ENCODE measurements at regions not wholly inside any gene's neighbourhood (a gene's known extent, or its start where the extent isn't known, plus 50 kb on each side); places are given as distances from the start of the nearest gene placed in this dataset.

DNA sequence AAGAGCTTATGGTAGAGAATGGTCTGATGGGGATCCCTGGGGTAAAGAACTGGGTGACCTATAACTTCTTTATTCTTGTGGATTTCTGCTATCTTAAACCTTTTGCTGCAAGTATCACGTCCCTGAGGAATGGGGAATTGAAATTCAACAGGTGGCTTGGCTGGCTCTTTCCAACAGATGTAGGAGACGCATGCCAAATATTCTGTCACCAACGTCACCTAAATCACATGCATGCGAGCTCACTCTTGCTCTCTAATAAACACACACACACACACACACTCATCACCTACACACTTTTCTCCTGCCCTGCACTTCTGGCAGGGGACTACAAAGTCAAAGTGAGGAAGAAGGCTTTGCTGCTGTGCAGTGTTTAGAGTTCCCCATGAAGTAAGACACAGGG, 145.8 kb upstream of the NECTIN3 start:
- no peaks in the 10 kb centered on the region for H3K79me2 ChIP-seq (ENCODE audit: low read length)
- no peak overlapping the region for H3K4me2 ChIP-seq (ENCODE audit: low read length)
- no peaks in the 10 kb centered on the region for H3K4me1 ChIP-seq (ENCODE audit: insufficient read depth, low read length)
- DNase-seq (no peak), ATAC-seq (no peak)
- intact Hi-C loops (cut with micrococcal nuclease): no loop called here
- H2AFZ ChIP-seq (ENCODE audit: low read length): no peak overlapping the region
- no peaks in the 10 kb centered on the region for H3K36me3 ChIP-seq (ENCODE audit: low read depth, low read length)
- H4K20me1 ChIP-seq (ENCODE audit: low read length): no peaks in the 10 kb centered on the region
- H3K27ac ChIP-seq (ENCODE audit: low read length): no peak overlapping the region
- no peaks in the 10 kb centered on the region for H3K27me3 ChIP-seq (ENCODE audit: low read length)
- H3K9ac ChIP-seq (ENCODE audit: low read length): no peak overlapping the region
- no peaks in the 10 kb centered on the region for H3K9me2 ChIP-seq (replicated peaks; ENCODE audit: low read length)
- CTCF ChIA-PET: no interaction called here
- POLR2A ChIA-PET (ENCODE audit: unreplicated experiment): interaction anchor here (0.7 kb wide), 1 partner anchor 1772 kb away, joined by 4 read pairs; no protein-coding TSS in a partner anchor
- H3K9me3 ChIP-seq (ENCODE audit: low read length): no peaks in the 10 kb centered on the region
- H3K4me3 ChIP-seq (ENCODE audit: low read length): no peak overlapping the region
- TF ChIP-seq, protein P1, sequence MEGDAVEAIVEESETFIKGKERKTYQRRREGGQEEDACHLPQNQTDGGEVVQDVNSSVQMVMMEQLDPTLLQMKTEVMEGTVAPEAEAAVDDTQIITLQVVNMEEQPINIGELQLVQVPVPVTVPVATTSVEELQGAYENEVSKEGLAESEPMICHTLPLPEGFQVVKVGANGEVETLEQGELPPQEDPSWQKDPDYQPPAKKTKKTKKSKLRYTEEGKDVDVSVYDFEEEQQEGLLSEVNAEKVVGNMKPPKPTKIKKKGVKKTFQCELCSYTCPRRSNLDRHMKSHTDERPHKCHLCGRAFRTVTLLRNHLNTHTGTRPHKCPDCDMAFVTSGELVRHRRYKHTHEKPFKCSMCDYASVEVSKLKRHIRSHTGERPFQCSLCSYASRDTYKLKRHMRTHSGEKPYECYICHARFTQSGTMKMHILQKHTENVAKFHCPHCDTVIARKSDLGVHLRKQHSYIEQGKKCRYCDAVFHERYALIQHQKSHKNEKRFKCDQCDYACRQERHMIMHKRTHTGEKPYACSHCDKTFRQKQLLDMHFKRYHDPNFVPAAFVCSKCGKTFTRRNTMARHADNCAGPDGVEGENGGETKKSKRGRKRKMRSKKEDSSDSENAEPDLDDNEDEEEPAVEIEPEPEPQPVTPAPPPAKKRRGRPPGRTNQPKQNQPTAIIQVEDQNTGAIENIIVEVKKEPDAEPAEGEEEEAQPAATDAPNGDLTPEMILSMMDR (conservative IDR thresholded peaks at IDR 0.05; ENCODE audit: low read depth, low read length): no peak
- no peak for TF ChIP-seq EZH2 (IDR thresholded peaks at IDR 0.05; ENCODE audit: low read length, unreplicated experiment)
- TF ChIP-seq EZH2phosphoT487 (IDR thresholded peaks at IDR 0.05; ENCODE audit: borderline replicate concordance, low read length): no peak
- BruUV-seq (replicated peaks): no TSS peak
- no peaks in the 10 kb centered on the region for H3F3A ChIP-seq (ENCODE audit: low read length, unreplicated experiment)

DNA sequence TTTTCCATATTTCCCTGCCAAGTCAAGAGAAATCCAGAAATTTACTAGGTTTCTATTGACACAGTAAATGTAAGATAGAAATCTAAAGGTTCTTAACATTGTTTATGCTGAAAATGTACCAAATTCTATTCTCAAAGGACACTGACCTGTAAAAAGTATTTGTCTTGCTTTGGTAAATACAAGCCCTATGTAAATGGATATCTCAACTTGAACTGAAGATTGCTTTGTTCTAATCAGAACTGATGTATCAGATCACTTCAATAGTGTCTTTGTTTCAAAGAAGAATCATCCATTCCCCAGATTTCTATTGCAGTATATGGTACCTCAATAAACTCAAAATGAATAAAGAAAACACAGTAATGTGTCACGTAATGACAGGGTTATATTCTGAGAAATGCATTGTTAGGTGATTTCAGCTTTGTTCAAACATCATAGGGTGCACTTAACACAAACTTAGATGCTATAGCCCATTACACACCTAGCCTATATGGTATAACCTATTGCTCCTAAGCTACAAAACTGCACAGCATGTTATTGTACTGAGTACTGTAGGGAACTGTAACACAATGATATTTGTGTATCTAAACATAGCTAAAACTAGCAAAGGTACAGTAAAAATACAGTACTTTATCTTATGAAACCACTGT, 143.5 kb upstream of the NECTIN3 start:
- no peak overlapping the region for H3K4me3 ChIP-seq (ENCODE audit: low read length)
- no peaks in the 10 kb centered on the region for H3K36me3 ChIP-seq (ENCODE audit: low read depth, low read length)
- no peaks in the 10 kb centered on the region for H3K9me3 ChIP-seq (ENCODE audit: low read length)
- intact Hi-C loops (cut with micrococcal nuclease): no loop called here
- H4K20me1 ChIP-seq (ENCODE audit: low read length): no peaks in the 10 kb centered on the region
- H3K9me2 ChIP-seq (replicated peaks; ENCODE audit: low read length): no peaks in the 10 kb centered on the region
- POLR2A ChIA-PET (ENCODE audit: unreplicated experiment): interaction anchor here (0.7 kb wide), 1 partner anchor 114 kb away, joined by 4 read pairs; no protein-coding TSS in a partner anchor
- peak; percentile 81 for ATAC-seq
- no peak overlapping the region for H2AFZ ChIP-seq (ENCODE audit: low read length)
- no TSS peak for BruUV-seq (replicated peaks)
- CTCF ChIA-PET: no interaction called here
- H3F3A ChIP-seq (ENCODE audit: low read length, unreplicated experiment): no peaks in the 10 kb centered on the region
- no peaks in the 10 kb centered on the region for H3K79me2 ChIP-seq (ENCODE audit: low read length)
- no peaks in the 10 kb centered on the region for H3K27me3 ChIP-seq (ENCODE audit: low read length)
- TF ChIP-seq EZH2 (IDR thresholded peaks at IDR 0.05; ENCODE audit: low read length, unreplicated experiment) (no peak), EZH2phosphoT487 (IDR thresholded peaks at IDR 0.05; ENCODE audit: borderline replicate concordance, low read length) (no peak)
- TF ChIP-seq, protein P1 (conservative IDR thresholded peaks at IDR 0.05; ENCODE audit: low read depth, low read length): no peak
- no peak overlapping the region for H3K27ac ChIP-seq (ENCODE audit: low read length)
- H3K4me2 ChIP-seq (ENCODE audit: low read length): no peak overlapping the region
- no peak for DNase-seq
- no peak overlapping the region for H3K9ac ChIP-seq (ENCODE audit: low read length)
- no peaks in the 10 kb centered on the region for H3K4me1 ChIP-seq (ENCODE audit: insufficient read depth, low read length)

DNA sequence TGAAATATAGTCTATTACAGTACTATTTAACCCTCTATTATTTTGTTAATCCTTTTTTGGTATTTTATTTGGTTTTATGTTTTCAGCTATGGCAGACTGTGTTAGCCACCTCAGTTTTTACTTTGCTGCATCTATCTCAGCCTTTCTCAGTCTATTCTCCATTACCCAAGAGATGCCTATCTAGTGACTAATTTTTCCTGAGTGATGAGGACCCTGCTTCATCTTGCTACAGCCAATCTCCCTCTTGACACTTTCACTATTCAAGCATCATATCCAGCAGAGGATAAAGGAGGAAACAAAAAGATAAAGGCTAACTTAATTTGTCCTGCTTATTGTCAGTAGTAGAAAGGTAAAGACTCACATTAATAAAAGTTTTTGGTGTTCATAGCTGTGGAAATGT, 141.8 kb upstream of the NECTIN3 start:
- H3K27ac ChIP-seq (ENCODE audit: low read length): no peak overlapping the region
- H3K4me1 ChIP-seq (ENCODE audit: insufficient read depth, low read length): peaks cover 12% of the 10 kb centered on the region
- H3K4me3 ChIP-seq (ENCODE audit: low read length): no peak overlapping the region
- no peaks in the 10 kb centered on the region for H3K9me3 ChIP-seq (ENCODE audit: low read length)
- H3K9me2 ChIP-seq (replicated peaks; ENCODE audit: low read length): no peaks in the 10 kb centered on the region
- no peaks in the 10 kb centered on the region for H3K36me3 ChIP-seq (ENCODE audit: low read depth, low read length)
- DNase-seq: no peak
- no peak for TF ChIP-seq EZH2 (IDR thresholded peaks at IDR 0.05; ENCODE audit: low read length, unreplicated experiment)
- TF ChIP-seq, protein P1 (conservative IDR thresholded peaks at IDR 0.05; ENCODE audit: low read depth, low read length): no peak
- TF ChIP-seq EZH2phosphoT487 (IDR thresholded peaks at IDR 0.05; ENCODE audit: borderline replicate concordance, low read length): no peak
- no peak overlapping the region for H3K4me2 ChIP-seq (ENCODE audit: low read length)
- H3K27me3 ChIP-seq (ENCODE audit: low read length): no peaks in the 10 kb centered on the region
- ChIA-PET CTCF (no interaction called here), POLR2A (ENCODE audit: unreplicated experiment) (no interaction called here)
- H3K79me2 ChIP-seq (ENCODE audit: low read length): no peaks in the 10 kb centered on the region
- no peak for ATAC-seq
- BruUV-seq (replicated peaks): no TSS peak
- no peaks in the 10 kb centered on the region for H3F3A ChIP-seq (ENCODE audit: low read length, unreplicated experiment)
- H3K9ac ChIP-seq (ENCODE audit: low read length): no peak overlapping the region
- no peak overlapping the region for H2AFZ ChIP-seq (ENCODE audit: low read length)
- no peaks in the 10 kb centered on the region for H4K20me1 ChIP-seq (ENCODE audit: low read length)
- intact Hi-C loops (cut with micrococcal nuclease): no loop called here

Data from PC-3 (cell line).